ENCODE measurements at regions not wholly inside any gene's neighbourhood (a gene's known extent, or its start where the extent isn't known, plus 50 kb on each side); places are given as distances from the start of the nearest gene placed in this dataset.
"Not testable (repeated sequence)": the region's sequence is repeated elsewhere in the genome, so short reads cannot be mapped to it uniquely, and the experiment has no call there.

- DNase-seq = no peak
These were observed 54.3 kb upstream of the CIT start for GRCh38 chr12:119931402-119931801.

GRCh38 chr12:119932921-119933320 lies 55.8 kb upstream of the CIT start:
- DNase-seq = no peak

- not testable (repeated sequence) for DNase-seq
These were observed 54.3 kb upstream of the BICDL1 start for GRCh38 chr12:119934780-119935179.

DNA sequence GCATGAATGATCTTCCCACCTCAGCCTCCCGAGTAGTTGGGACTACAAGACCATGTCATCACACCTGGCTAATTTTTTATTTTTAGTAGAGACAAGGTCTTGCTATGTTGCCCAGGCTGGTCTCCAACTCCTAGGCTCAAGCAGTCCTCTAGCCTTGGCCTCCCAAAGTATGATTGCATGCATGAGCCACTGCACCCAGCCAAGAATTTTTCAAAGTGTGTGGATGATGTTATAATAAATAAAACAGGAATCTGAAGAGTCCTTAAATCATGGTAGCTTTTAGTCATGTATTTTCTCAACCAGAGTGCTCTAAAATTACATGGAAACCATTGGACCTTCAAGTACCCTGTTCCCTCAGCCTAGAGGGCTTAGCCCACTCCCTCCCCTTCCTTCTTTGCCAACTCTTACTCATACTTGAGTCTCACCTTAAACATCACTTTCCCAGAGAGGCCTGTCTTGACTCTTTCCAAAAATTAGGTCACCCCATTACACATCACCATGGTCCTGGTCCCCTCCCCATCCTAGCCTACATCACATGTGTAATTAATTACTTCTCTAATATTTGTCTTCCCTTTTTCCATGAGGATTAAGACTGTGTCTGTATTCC lies 52.2 kb upstream of the BICDL1 start:
- no peak for DNase-seq

DNA sequence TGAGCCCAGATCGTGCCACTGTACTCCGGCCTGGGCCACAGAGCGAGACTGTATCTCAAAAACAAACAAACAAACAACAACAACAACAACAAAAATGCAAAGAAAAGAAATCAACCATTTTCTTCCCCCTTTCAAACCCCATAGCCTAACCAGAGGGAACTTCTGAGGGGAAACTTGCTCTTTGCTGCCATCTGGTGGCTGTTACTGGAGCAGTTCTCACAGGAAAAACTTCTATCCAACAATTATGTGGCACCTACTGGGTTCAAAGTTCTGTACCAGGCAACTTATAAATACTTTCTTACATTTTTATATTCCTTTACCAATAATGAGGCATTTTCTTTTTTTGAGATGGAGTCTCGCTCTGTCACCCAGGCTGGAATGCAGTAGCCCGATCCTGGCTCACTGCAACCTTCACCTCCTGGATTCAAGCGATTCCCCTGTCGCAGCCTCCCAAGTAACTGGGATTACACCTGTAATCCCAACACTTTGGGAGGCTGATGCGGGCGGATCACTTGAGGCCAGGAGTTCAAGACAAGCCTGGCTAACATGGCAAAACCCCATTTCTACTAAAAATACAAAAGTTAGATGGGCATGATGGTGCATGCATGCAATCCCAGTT lies 50.9 kb upstream of the BICDL1 start:
- DNase-seq = peak in 44 of 51 donors; percentile 0 to 70 (median 15)
